ENCODE measurements at regions not wholly inside any gene's neighbourhood (a gene's known extent, or its start where the extent isn't known, plus 50 kb on each side); places are given as distances from the start of the nearest gene placed in this dataset.

- no peak overlapping the region for H3K56ac ChIP-seq (replicated peaks; ENCODE audit: insufficient read length, low read depth, low read length)
- CTCF ChIA-PET (ENCODE audit: partially characterized antibody) = interaction anchor here (1.4 to 1.9 kb wide), 2 partner anchors 46 to 247 kb away, joined by 3 to 4 read pairs; no protein-coding TSS in a partner anchor
- H3K79me1 ChIP-seq (ENCODE audit: low read depth, low read length) = no peaks in the 10 kb centered on the region
- TF ChIP-seq, protein P1, sequence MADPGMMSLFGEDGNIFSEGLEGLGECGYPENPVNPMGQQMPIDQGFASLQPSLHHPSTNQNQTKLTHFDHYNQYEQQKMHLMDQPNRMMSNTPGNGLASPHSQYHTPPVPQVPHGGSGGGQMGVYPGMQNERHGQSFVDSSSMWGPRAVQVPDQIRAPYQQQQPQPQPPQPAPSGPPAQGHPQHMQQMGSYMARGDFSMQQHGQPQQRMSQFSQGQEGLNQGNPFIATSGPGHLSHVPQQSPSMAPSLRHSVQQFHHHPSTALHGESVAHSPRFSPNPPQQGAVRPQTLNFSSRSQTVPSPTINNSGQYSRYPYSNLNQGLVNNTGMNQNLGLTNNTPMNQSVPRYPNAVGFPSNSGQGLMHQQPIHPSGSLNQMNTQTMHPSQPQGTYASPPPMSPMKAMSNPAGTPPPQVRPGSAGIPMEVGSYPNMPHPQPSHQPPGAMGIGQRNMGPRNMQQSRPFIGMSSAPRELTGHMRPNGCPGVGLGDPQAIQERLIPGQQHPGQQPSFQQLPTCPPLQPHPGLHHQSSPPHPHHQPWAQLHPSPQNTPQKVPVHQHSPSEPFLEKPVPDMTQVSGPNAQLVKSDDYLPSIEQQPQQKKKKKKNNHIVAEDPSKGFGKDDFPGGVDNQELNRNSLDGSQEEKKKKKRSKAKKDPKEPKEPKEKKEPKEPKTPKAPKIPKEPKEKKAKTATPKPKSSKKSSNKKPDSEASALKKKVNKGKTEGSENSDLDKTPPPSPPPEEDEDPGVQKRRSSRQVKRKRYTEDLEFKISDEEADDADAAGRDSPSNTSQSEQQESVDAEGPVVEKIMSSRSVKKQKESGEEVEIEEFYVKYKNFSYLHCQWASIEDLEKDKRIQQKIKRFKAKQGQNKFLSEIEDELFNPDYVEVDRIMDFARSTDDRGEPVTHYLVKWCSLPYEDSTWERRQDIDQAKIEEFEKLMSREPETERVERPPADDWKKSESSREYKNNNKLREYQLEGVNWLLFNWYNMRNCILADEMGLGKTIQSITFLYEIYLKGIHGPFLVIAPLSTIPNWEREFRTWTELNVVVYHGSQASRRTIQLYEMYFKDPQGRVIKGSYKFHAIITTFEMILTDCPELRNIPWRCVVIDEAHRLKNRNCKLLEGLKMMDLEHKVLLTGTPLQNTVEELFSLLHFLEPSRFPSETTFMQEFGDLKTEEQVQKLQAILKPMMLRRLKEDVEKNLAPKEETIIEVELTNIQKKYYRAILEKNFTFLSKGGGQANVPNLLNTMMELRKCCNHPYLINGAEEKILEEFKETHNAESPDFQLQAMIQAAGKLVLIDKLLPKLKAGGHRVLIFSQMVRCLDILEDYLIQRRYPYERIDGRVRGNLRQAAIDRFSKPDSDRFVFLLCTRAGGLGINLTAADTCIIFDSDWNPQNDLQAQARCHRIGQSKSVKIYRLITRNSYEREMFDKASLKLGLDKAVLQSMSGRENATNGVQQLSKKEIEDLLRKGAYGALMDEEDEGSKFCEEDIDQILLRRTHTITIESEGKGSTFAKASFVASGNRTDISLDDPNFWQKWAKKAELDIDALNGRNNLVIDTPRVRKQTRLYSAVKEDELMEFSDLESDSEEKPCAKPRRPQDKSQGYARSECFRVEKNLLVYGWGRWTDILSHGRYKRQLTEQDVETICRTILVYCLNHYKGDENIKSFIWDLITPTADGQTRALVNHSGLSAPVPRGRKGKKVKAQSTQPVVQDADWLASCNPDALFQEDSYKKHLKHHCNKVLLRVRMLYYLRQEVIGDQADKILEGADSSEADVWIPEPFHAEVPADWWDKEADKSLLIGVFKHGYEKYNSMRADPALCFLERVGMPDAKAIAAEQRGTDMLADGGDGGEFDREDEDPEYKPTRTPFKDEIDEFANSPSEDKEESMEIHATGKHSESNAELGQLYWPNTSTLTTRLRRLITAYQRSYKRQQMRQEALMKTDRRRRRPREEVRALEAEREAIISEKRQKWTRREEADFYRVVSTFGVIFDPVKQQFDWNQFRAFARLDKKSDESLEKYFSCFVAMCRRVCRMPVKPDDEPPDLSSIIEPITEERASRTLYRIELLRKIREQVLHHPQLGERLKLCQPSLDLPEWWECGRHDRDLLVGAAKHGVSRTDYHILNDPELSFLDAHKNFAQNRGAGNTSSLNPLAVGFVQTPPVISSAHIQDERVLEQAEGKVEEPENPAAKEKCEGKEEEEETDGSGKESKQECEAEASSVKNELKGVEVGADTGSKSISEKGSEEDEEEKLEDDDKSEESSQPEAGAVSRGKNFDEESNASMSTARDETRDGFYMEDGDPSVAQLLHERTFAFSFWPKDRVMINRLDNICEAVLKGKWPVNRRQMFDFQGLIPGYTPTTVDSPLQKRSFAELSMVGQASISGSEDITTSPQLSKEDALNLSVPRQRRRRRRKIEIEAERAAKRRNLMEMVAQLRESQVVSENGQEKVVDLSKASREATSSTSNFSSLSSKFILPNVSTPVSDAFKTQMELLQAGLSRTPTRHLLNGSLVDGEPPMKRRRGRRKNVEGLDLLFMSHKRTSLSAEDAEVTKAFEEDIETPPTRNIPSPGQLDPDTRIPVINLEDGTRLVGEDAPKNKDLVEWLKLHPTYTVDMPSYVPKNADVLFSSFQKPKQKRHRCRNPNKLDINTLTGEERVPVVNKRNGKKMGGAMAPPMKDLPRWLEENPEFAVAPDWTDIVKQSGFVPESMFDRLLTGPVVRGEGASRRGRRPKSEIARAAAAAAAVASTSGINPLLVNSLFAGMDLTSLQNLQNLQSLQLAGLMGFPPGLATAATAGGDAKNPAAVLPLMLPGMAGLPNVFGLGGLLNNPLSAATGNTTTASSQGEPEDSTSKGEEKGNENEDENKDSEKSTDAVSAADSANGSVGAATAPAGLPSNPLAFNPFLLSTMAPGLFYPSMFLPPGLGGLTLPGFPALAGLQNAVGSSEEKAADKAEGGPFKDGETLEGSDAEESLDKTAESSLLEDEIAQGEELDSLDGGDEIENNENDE (IDR thresholded peaks at IDR 0.05; ENCODE audit: insufficient replicate concordance, low read length) = no peak
These were observed 193.0 kb downstream of the BTBD3 start for GRCh38 chr20:12110711-12111110.

More at GRCh38 chr20:12110711-12111110, 193.0 kb downstream of the BTBD3 start:
- H3K18ac ChIP-seq (ENCODE audit: extremely low read depth, low read length) = no peak overlapping the region
- no peak overlapping the region for H2BK12ac ChIP-seq (ENCODE audit: low read depth, low read length)
- no peak overlapping the region for H3K27ac ChIP-seq (ENCODE audit: low read depth, low read length)
- no peak overlapping the region for H3K4ac ChIP-seq (replicated peaks; ENCODE audit: insufficient read length, low read depth, low read length)
- no peak overlapping the region for H3K14ac ChIP-seq (ENCODE audit: insufficient read length)
- H3K9me3 ChIP-seq (ENCODE audit: insufficient read depth in 2 of 2, low read depth in 1 of 2, low read length in 1 of 2) = no peaks in the 10 kb centered on the region
- no peaks in the 10 kb centered on the region for H4K20me1 ChIP-seq (replicated peaks in 1 of 2; ENCODE audit: control insufficient read depth in 1 of 2, insufficient read depth in 2 of 2, low read length in 2 of 2)
- no peak overlapping the region for H3K9ac ChIP-seq (replicated peaks in 1 of 4; ENCODE audit: extremely low read depth in 1 of 4, low read depth in 3 of 4, low read length in 3 of 4)
- H3K23ac ChIP-seq (ENCODE audit: insufficient read length) = no peak overlapping the region
- no peak overlapping the region for H2AK5ac ChIP-seq (ENCODE audit: low read depth, low read length)
- POLR2A ChIA-PET (ENCODE audit: partially characterized antibody) = no interaction called here
- DNase-seq (ENCODE audit: low read depth in 1 of 2, low spot score in 2 of 2) (no peak), FAIRE-seq (no peak)
- H3K4me3 ChIP-seq (ENCODE audit: extremely low read depth in 1 of 4, insufficient read depth in 2 of 4, low read depth in 3 of 4, low read length in 4 of 4) = no peak overlapping the region
- no peaks in the 10 kb centered on the region for H3K4me1 ChIP-seq (replicated peaks in 1 of 4; ENCODE audit: control insufficient read depth in 3 of 4, insufficient read depth in 4 of 4, low read length in 3 of 4)
- no peak overlapping the region for H2BK15ac ChIP-seq (ENCODE audit: low read length)
- no peak overlapping the region for H2BK20ac ChIP-seq (ENCODE audit: low read length)
- H3K4me2 ChIP-seq (ENCODE audit: insufficient read depth in 1 of 2, low read depth in 2 of 2, low read length in 2 of 2) = no peak overlapping the region
- no peaks in the 10 kb centered on the region for H3K36me3 ChIP-seq (ENCODE audit: control insufficient read depth in 2 of 4, insufficient read depth in 4 of 4, low read length in 3 of 4)
- H4K91ac ChIP-seq (replicated peaks; ENCODE audit: insufficient read length, low read length) = no peak overlapping the region
- H2BK120ac ChIP-seq (replicated peaks; ENCODE audit: low read depth, low read length) = no peak overlapping the region
- no peaks in the 10 kb centered on the region for H3K27me3 ChIP-seq (replicated peaks in 1 of 4; ENCODE audit: control insufficient read depth in 3 of 4, extremely low read depth in 1 of 4, insufficient read depth in 3 of 4, low read length in 3 of 4)
- no peaks in the 10 kb centered on the region for H3K79me2 ChIP-seq (ENCODE audit: control insufficient read depth in 1 of 2, insufficient read depth in 2 of 2, low read length in 2 of 2)
- H2AFZ ChIP-seq (ENCODE audit: low read length) = no peak overlapping the region
- WGBS, 2 experiments (ENCODE audit: extremely low coverage in 1 of 2, insufficient coverage in 1 of 2, insufficient read length in 1 of 2, insufficient replicate concordance in 2 of 2, low coverage in 1 of 2, low lambda C conversion rate in 2 of 2, missing lambda C conversion rate in 1 of 2) = 91% methylated on average over 2 of the region's 2 CpGs; no CpG with 5 or more reads in 1 of the 2 experiments
- H3K23me2 ChIP-seq (ENCODE audit: low read depth, low read length) = no peaks in the 10 kb centered on the region
- no peak overlapping the region for H4K8ac ChIP-seq (ENCODE audit: extremely low read depth, insufficient read depth, low read length)
- H4K5ac ChIP-seq (ENCODE audit: insufficient read length, low read depth, low read length) = no peak overlapping the region
- no peak overlapping the region for H2BK5ac ChIP-seq (ENCODE audit: low read depth, low read length)

Measured in H1 (cell line).